CD4-positive, alpha-beta T cell (primary cell): ENCODE measurements at regions not wholly inside any gene's neighbourhood (a gene's known extent, or its start where the extent isn't known, plus 50 kb on each side); places are given as distances from the start of the nearest gene placed in this dataset.

Experiments
- ATAC-seq: fragments of 200-7000 bp; cut with Tn5 transposase; one replicate; pipeline ENCODE4 v1.10.0; 2022; ENCODE audit warnings: mild to moderate bottlenecking; ENCODE audit not compliant: poor library complexity
- CTCF ChIA-PET: fragments of 350-600 bp; sonication (Branson Sonifier 250); formaldehyde crosslinking; loops from one replicate; lab custom pipeline; 2021; ENCODE audit warnings: antibody characterized with exemption, inconsistent platforms; lab: Charles Lee
- POLR2A ChIA-PET: fragments of 350-600 bp; sonication (Branson Sonifier 250); formaldehyde crosslinking; loops from one replicate; lab custom pipeline; 2021; ENCODE audit warnings: antibody characterized with exemption, inconsistent platforms; lab: Charles Lee
- DNase-seq, 14 experiments: peaks; one replicate each; pipeline ENCODE4 v3.0.0-alpha.2; 2013 to 2020; ENCODE audit warnings: mixed read lengths in 2 of 14
- H3K27ac ChIP-seq, 2 donors: one replicate each; pipeline versions ENCODE4 v1.5.1 to v1.7.0; 2013; ENCODE audit warnings: low read length in 2 of 2, low read depth in 1 of 2, mild to moderate bottlenecking in 1 of 2
- H3K27me3 ChIP-seq, 2 experiments: 1 replicate in 1 of 2; 2 replicates in 1 of 2; pipeline versions ENCODE4 v1.6.1 to v1.7.0; 2013; ENCODE audit warnings: low read length in 2 of 2, control low read depth in 1 of 2, mild to moderate bottlenecking in 1 of 2, moderate library complexity in 1 of 2; ENCODE audit not compliant: insufficient read depth in 2 of 2, control insufficient read depth in 1 of 2
- H3K36me3 ChIP-seq: one replicate; pipeline ENCODE4 v1.6.1; 2013; ENCODE audit warnings: low read length, control low read depth; ENCODE audit not compliant: insufficient read depth
- H3K4me1 ChIP-seq: one replicate; pipeline ENCODE4 v1.6.1; 2013; ENCODE audit warnings: low read length, control low read depth; ENCODE audit not compliant: insufficient read depth
- H3K4me3 ChIP-seq: one replicate; pipeline ENCODE4 v1.5.1; 2013; ENCODE audit warnings: mild to moderate bottlenecking, low read length, moderate library complexity
- H3K9me3 ChIP-seq, 2 experiments: 1 replicate in 1 of 2; 2 replicates in 1 of 2; pipeline versions ENCODE4 v1.6.1 to v1.7.0; 2013; ENCODE audit warnings: low read length in 2 of 2, mild to moderate bottlenecking in 2 of 2, control low read depth in 1 of 2, moderate library complexity in 1 of 2; ENCODE audit not compliant: control insufficient read depth in 1 of 2, insufficient read depth in 1 of 2
- H3K27ac Mint-ChIP-seq: one replicate; pipeline ENCODE4 v1.8.0; 2020; ENCODE audit warnings: mixed read lengths
- H3K27me3 Mint-ChIP-seq: one replicate; pipeline ENCODE4 v1.8.0; 2021; ENCODE audit warnings: mixed read lengths
- H3K36me3 Mint-ChIP-seq: one replicate; pipeline ENCODE4 v1.8.0; 2021; ENCODE audit warnings: low read depth, mixed read lengths
- H3K4me1 Mint-ChIP-seq: one replicate; pipeline ENCODE4 v1.8.0; 2021; ENCODE audit warnings: low read depth, mixed read lengths
- H3K4me3 Mint-ChIP-seq: one replicate; pipeline ENCODE4 v1.8.0; 2020; ENCODE audit warnings: mild to moderate bottlenecking, mixed read lengths
- H3K9me3 Mint-ChIP-seq: one replicate; pipeline ENCODE4 v1.8.0; 2020; ENCODE audit warnings: mixed read lengths
- intact Hi-C, 2 experiments: fragments of 100-400 bp; cut with DNase I in 1 of 2; cut with micrococcal nuclease in 1 of 2; formaldehyde crosslinking; loops; one replicate each; pipeline versions ENCODE4 v1.15.1 to v1.9.0; 2023 to 2025; cut with DNase I, micrococcal nuclease
- TF ChIP-seq, protein P1 (sequence below): fragments of 200-600 bp; IDR thresholded peaks from one replicate; pipeline ENCODE4 v1.8.0; 2022; ENCODE audit warnings: antibody characterized with exemption, mild to moderate bottlenecking

- no peak for ATAC-seq
- no peak overlapping the region for H3K27ac ChIP-seq
Measured at GRCh38 chr15:93190238-93190637, 101.2 kb upstream of the RGMA start.

GRCh38 chr15:93189561-93189960, 100.5 kb upstream of the RGMA start:
- ChIA-PET POLR2A (no interaction called here), CTCF (no interaction called here)
- H3K36me3 ChIP-seq, result no peaks in the 10 kb centered on the region
- no peaks in the 10 kb centered on the region for H3K27me3 ChIP-seq
- TF ChIP-seq, protein P1, sequence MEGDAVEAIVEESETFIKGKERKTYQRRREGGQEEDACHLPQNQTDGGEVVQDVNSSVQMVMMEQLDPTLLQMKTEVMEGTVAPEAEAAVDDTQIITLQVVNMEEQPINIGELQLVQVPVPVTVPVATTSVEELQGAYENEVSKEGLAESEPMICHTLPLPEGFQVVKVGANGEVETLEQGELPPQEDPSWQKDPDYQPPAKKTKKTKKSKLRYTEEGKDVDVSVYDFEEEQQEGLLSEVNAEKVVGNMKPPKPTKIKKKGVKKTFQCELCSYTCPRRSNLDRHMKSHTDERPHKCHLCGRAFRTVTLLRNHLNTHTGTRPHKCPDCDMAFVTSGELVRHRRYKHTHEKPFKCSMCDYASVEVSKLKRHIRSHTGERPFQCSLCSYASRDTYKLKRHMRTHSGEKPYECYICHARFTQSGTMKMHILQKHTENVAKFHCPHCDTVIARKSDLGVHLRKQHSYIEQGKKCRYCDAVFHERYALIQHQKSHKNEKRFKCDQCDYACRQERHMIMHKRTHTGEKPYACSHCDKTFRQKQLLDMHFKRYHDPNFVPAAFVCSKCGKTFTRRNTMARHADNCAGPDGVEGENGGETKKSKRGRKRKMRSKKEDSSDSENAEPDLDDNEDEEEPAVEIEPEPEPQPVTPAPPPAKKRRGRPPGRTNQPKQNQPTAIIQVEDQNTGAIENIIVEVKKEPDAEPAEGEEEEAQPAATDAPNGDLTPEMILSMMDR, result no peak
- H3K4me3 ChIP-seq, result no peak overlapping the region
- Mint-ChIP-seq H3K4me1 (no peaks in the 10 kb centered on the region), H3K27ac (no peak overlapping the region), H3K9me3 (no peaks in the 10 kb centered on the region), H3K27me3 (peaks cover 14% of the 10 kb centered on the region), H3K36me3 (no peaks in the 10 kb centered on the region), H3K4me3 (no peak overlapping the region)
- no peak for ATAC-seq
- DNase-seq, result no peak
- intact Hi-C loops, result no loop called here
- no peaks in the 10 kb centered on the region for H3K4me1 ChIP-seq
- H3K27ac ChIP-seq, result no peak overlapping the region
- no peaks in the 10 kb centered on the region for H3K9me3 ChIP-seq

More at GRCh38 chr15:93190238-93190637, 101.2 kb upstream of the RGMA start:
- no peaks in the 10 kb centered on the region for H3K4me1 ChIP-seq
- peaks cover 18% of the 10 kb centered on the region for H3K27me3 Mint-ChIP-seq
- H3K4me3 ChIP-seq, result no peak overlapping the region
- no peaks in the 10 kb centered on the region for H3K36me3 ChIP-seq
- ChIA-PET POLR2A (no interaction called here), CTCF (no interaction called here)
- no peak for DNase-seq
- H3K27me3 ChIP-seq, result peaks cover 0 to 3% of the 10 kb centered on the region in 2 experiments
- intact Hi-C loops, result no loop called here
- H3K36me3 Mint-ChIP-seq, result no peaks in the 10 kb centered on the region
- no peak overlapping the region for H3K4me3 Mint-ChIP-seq
- H3K9me3 ChIP-seq, result no peaks in the 10 kb centered on the region
- H3K27ac Mint-ChIP-seq, result no peak overlapping the region
- no peaks in the 10 kb centered on the region for H3K9me3 Mint-ChIP-seq
- H3K4me1 Mint-ChIP-seq, result no peaks in the 10 kb centered on the region
- TF ChIP-seq, protein P1, result no peak

- H3K27ac ChIP-seq, result no peak overlapping the region
- no peaks in the 10 kb centered on the region for H3K27me3 ChIP-seq
- DNase-seq (no peak), ATAC-seq (no peak)
- no peak overlapping the region for H3K4me3 ChIP-seq
- POLR2A ChIA-PET, result no interaction called here
- peaks cover 11% of the 10 kb centered on the region for H3K27me3 Mint-ChIP-seq
- no peak overlapping the region for H3K4me3 Mint-ChIP-seq
- H3K36me3 ChIP-seq, result no peaks in the 10 kb centered on the region
- H3K9me3 Mint-ChIP-seq, result no peaks in the 10 kb centered on the region
- intact Hi-C loops, result no loop called here
- CTCF ChIA-PET, result no interaction called here
- no peaks in the 10 kb centered on the region for H3K4me1 Mint-ChIP-seq
- H3K4me1 ChIP-seq, result no peaks in the 10 kb centered on the region
- no peaks in the 10 kb centered on the region for H3K9me3 ChIP-seq
- no peak overlapping the region for H3K27ac Mint-ChIP-seq
- TF ChIP-seq, protein P1, result no peak
- no peaks in the 10 kb centered on the region for H3K36me3 Mint-ChIP-seq
Measured at GRCh38 chr15:93188236-93188635, 99.2 kb upstream of the RGMA start.
